Breast epithelium (tissue), 4 donors: ENCODE measurements at regions not wholly inside any gene's neighbourhood (a gene's known extent, or its start where the extent isn't known, plus 50 kb on each side); places are given as distances from the start of the nearest gene placed in this dataset.
"Not testable (repeated sequence)": the region's sequence is repeated elsewhere in the genome, so short reads cannot be mapped to it uniquely, and the experiment has no call there.

ENCODE experiments used
- DNase-seq, 2 donors: peaks; one replicate each; pipeline ENCODE4 v3.0.0-alpha.2; 2019; ENCODE audit warnings: low spot score in 2 of 2
- H3K27ac ChIP-seq, 2 donors: fragments of 200-600 bp; sonication (generic) in 1 of 2; one replicate each; pipeline ENCODE4 v1.5.1; 2016 to 2019; ENCODE audit warnings: mild to moderate bottlenecking in 1 of 2
- H3K27me3 ChIP-seq, 2 donors: fragments of 200-600 bp; sonication (generic) in 1 of 2; one replicate each; pipeline versions ENCODE4 v1.5.1 to v1.6.0; 2017 to 2019; ENCODE audit warnings: control low read depth in 1 of 2, mild to moderate bottlenecking in 1 of 2
- H3K36me3 ChIP-seq: fragments of 200-600 bp; one replicate; pipeline ENCODE4 v1.5.1; 2019
- H3K4me1 ChIP-seq, 2 donors: fragments of 200-600 bp; sonication (generic); one replicate each; pipeline ENCODE4 v1.5.1; 2016 to 2019; ENCODE audit warnings: control low read depth in 1 of 2
- H3K4me3 ChIP-seq, 3 donors: fragments of 200-600 bp; sonication (generic); 1 replicate in 2 of 3; 2 replicates in 1 of 3; pipeline ENCODE4 v1.5.1; 2016 to 2019; ENCODE audit warnings: mild to moderate bottlenecking in 3 of 3, moderate library complexity in 2 of 3
- H3K9me3 ChIP-seq, 2 donors: fragments of 200-600 bp; sonication (generic) in 1 of 2; one replicate each; pipeline ENCODE4 v1.5.1; 2016 to 2019; ENCODE audit warnings: control low read depth in 1 of 2
- CTCF ChIP-seq, 3 donors: fragments of 450-650 bp; IDR thresholded peaks; one replicate each; pipeline ENCODE4 v1.5.1; 2016 to 2017; ENCODE audit warnings: antibody characterized with exemption in 3 of 3, mild to moderate bottlenecking in 3 of 3, moderate library complexity in 3 of 3
- POLR2A ChIP-seq: fragments of 450-650 bp; IDR thresholded peaks from one replicate; pipeline ENCODE4 v1.6.1; 2016; ENCODE audit warnings: antibody characterized with exemption, mild to moderate bottlenecking, moderate library complexity
- POLR2AphosphoS5 ChIP-seq, 3 donors: sonication (generic); formaldehyde crosslinking; IDR thresholded peaks; one replicate each; pipeline ENCODE4 v1.6.1; 2017; ENCODE audit warnings: antibody characterized with exemption in 3 of 3
- intact Hi-C: fragments of 100-400 bp; cut with DNase I; formaldehyde crosslinking; loops from one replicate; pipeline ENCODE4 v1.15.1; 2023; ENCODE audit warnings: low total_unique reads

GRCh38 chr6:67935976-67936477, 699.1 kb upstream of the ADGRB3 start:
- H3K27me3 ChIP-seq, result no peaks in the 10 kb centered on the region
- no peaks in the 10 kb centered on the region for H3K36me3 ChIP-seq
- DNase-seq, result no peak
- H3K27ac ChIP-seq, result no peak overlapping the region
- intact Hi-C loops, result no loop called here
- H3K4me1 ChIP-seq, result no peaks in the 10 kb centered on the region
- no peaks in the 10 kb centered on the region for H3K9me3 ChIP-seq
- H3K4me3 ChIP-seq, result no peak overlapping the region
- TF ChIP-seq POLR2AphosphoS5 (IDR thresholded peaks at IDR 0.05) (no peak), POLR2A (no peak), CTCF (IDR thresholded peaks at IDR 0.05) (no peak)

- Histone ChIP-seq H3K27ac (no peak overlapping the region), H3K4me1 (no peaks in the 10 kb centered on the region), H3K36me3 (no peaks in the 10 kb centered on the region), H3K4me3 (no peak overlapping the region), H3K27me3 (no peaks in the 10 kb centered on the region), H3K9me3 (no peaks in the 10 kb centered on the region)
- DNase-seq, result no peak
- TF ChIP-seq POLR2A (no peak), POLR2AphosphoS5 (IDR thresholded peaks at IDR 0.05) (no peak), CTCF (IDR thresholded peaks at IDR 0.05) (no peak)
- intact Hi-C loops, result no loop called here
Observed at GRCh38 chr6:67933278-67933677, 701.8 kb upstream of the ADGRB3 start.

DNA sequence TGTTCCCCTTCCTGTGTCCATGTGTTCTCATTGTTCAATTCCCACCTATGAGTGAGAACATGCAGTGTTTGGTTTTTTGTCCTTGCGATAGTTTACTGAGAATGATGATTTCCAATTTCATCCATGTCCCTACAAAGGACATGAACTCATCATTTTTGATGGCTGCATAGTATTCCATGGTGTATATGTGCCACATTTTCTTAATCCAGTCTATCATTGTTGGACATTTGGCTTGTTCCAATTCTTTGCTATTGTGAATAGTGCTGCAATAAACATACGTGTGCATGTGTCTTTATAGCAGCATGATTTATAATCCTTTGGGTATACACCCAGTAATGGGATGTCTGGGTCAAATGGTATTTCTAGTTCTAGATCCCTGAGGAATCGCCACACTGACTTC, 712.5 kb upstream of the ADGRB3 start:
- not testable (repeated sequence) for H3K4me3 ChIP-seq, H3K9me3 ChIP-seq

DNA sequence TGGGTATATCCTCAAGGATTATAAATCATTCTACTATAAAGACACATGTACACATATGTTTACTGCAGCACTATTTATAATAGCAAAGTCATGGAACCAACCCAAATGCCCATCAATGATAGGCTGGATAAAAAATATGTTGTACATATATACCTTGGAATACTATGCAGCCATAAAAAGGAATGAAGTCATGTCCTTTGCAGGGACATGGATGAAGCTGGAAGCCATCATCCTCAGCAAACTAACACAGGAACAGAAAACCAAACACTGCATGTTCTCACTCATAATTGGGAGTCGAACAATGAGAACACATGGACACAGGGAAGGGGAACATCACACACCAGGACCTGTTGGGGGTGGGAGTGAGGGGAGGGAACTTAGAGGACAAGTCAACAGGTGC, 715.0 kb upstream of the ADGRB3 start:
- H3K36me3 ChIP-seq, H3K27ac ChIP-seq, H3K9me3 ChIP-seq, H3K4me1 ChIP-seq, DNase-seq, intact Hi-C loops, H3K27me3 ChIP-seq, H3K4me3 ChIP-seq: not testable (repeated sequence)

More for the DNA sequence above, 712.5 kb upstream of the ADGRB3 start:
- H3K36me3 ChIP-seq, H3K27ac ChIP-seq, H3K4me1 ChIP-seq, DNase-seq, H3K27me3 ChIP-seq, intact Hi-C loops: not testable (repeated sequence)

- DNase-seq, result no peak
- Histone ChIP-seq H3K36me3 (no peaks in the 10 kb centered on the region), H3K9me3 (no peaks in the 10 kb centered on the region), H3K4me3 (no peak overlapping the region), H3K27me3 (no peaks in the 10 kb centered on the region), H3K4me1 (no peaks in the 10 kb centered on the region), H3K27ac (no peak overlapping the region)
- no peak for TF ChIP-seq POLR2A
- TF ChIP-seq CTCF (IDR thresholded peaks at IDR 0.05), result no peak
- no peak for TF ChIP-seq POLR2AphosphoS5 (IDR thresholded peaks at IDR 0.05)
- intact Hi-C loops, result no loop called here
Observed at GRCh38 chr6:67916399-67916798, 718.7 kb upstream of the ADGRB3 start.

- no peaks in the 10 kb centered on the region for H3K9me3 ChIP-seq
- no peak overlapping the region for H3K4me3 ChIP-seq
- no peaks in the 10 kb centered on the region for H3K4me1 ChIP-seq
- intact Hi-C loops, result no loop called here
- no peak overlapping the region for H3K27ac ChIP-seq
- no peaks in the 10 kb centered on the region for H3K36me3 ChIP-seq
- no peak for TF ChIP-seq POLR2A
- TF ChIP-seq CTCF (IDR thresholded peaks at IDR 0.05), result no peak
- no peaks in the 10 kb centered on the region for H3K27me3 ChIP-seq
- DNase-seq, result no peak
Observed at GRCh38 chr6:67914419-67914818, 720.7 kb upstream of the ADGRB3 start.
